GM12878 (cell line): ENCODE measurements at regions not wholly inside any gene's neighbourhood (a gene's known extent, or its start where the extent isn't known, plus 50 kb on each side); places are given as distances from the start of the nearest gene placed in this dataset.

Experiments used
- ATF7 ChIP-seq: fragments of 450-650 bp; IDR thresholded peaks from 2 replicates; pipeline ENCODE4 v1.6.1; 2016; ENCODE audit warnings: low read depth, mild to moderate bottlenecking
- CHD1 ChIP-seq: IDR thresholded peaks from 2 replicates; pipeline ENCODE4 v1.6.1; 2012; ENCODE audit warnings: low read depth, low read length, improper control_type of control experiment
- CHD2 ChIP-seq: IDR thresholded peaks from 2 replicates; pipeline ENCODE4 v1.6.1; 2011; ENCODE audit warnings: low read depth, low read length, improper control_type of control experiment, borderline replicate concordance
- CTCF ChIP-seq, 3 experiments: IDR thresholded peaks in 2 of 3; conservative IDR thresholded peaks in 1 of 3; 2 replicates each; pipeline ENCODE4 v1.5.1; 2011; ENCODE audit warnings: low read depth in 3 of 3, low read length in 3 of 3, mild to moderate bottlenecking in 3 of 3, control low read depth in 2 of 3, moderate library complexity in 2 of 3, inconsistent platforms in 1 of 3, mixed read lengths in 1 of 3; ENCODE audit not compliant: control insufficient read depth in 2 of 3, insufficient read depth in 1 of 3; ENCODE audit errors: extremely low read depth in 1 of 3
- MYB ChIP-seq: fragments of 150-350 bp; IDR thresholded peaks from 2 replicates; pipeline ENCODE4 v1.6.1; 2014; ENCODE audit warnings: mild to moderate bottlenecking, low read depth, low read length, borderline replicate concordance
- SRF ChIP-seq, 2 experiments: IDR thresholded peaks; 2 replicates each; pipeline ENCODE4 v1.6.1; 2011; ENCODE audit warnings: low read depth in 2 of 2, low read length in 2 of 2, mild to moderate bottlenecking in 1 of 2, moderate library complexity in 1 of 2
- TAF1 ChIP-seq: IDR thresholded peaks from 2 replicates; pipeline ENCODE4 v1.6.1; 2011; ENCODE audit warnings: mild to moderate bottlenecking, low read depth, low read length, borderline replicate concordance
- USF1 ChIP-seq: IDR thresholded peaks from 2 replicates; pipeline ENCODE4 v1.6.1; 2011; ENCODE audit warnings: borderline replicate concordance, low read depth, mild to moderate bottlenecking, moderate library complexity, mixed read lengths, low read length; ENCODE audit not compliant: insufficient read depth; ENCODE audit errors: extremely low read length
- ZNF24 ChIP-seq: fragments of 450-650 bp; IDR thresholded peaks from 2 replicates; pipeline ENCODE4 v1.6.1; 2017; ENCODE audit warnings: antibody characterized with exemption, mild to moderate bottlenecking

GRCh38 chr9:115278326-115279035 lies 160.5 kb upstream of the TNC start (continued):
- no peak for TF ChIP-seq CTCF (IDR thresholded peaks at IDR 0.05 in 2 of 3, conservative IDR thresholded peaks at IDR 0.05 in 1 of 3; ENCODE audit: control insufficient read depth in 2 of 3, extremely low read depth in 1 of 3, insufficient read depth in 1 of 3, low read depth in 3 of 3, low read length in 3 of 3)
- TF ChIP-seq CHD2: no peak
- TF ChIP-seq ZNF24: 0 out of 2 replicates have a peak, but pooled peaks have one; percentile 6
- TF ChIP-seq TAF1: no peak
- no peak for TF ChIP-seq CHD1
- no peak for TF ChIP-seq USF1
- no peak for TF ChIP-seq ATF7
- TF ChIP-seq SRF (IDR thresholded peaks at IDR 0.05; ENCODE audit: low read depth in 2 of 2, low read length in 2 of 2): 0 out of 4 replicates have a peak, but pooled peaks of 1 of the 2 experiments have one; percentile 35
- no peak for TF ChIP-seq MYB
